ENCODE measurements at regions not wholly inside any gene's neighbourhood (a gene's known extent, or its start where the extent isn't known, plus 50 kb on each side); places are given as distances from the start of the nearest gene placed in this dataset.

DNA sequence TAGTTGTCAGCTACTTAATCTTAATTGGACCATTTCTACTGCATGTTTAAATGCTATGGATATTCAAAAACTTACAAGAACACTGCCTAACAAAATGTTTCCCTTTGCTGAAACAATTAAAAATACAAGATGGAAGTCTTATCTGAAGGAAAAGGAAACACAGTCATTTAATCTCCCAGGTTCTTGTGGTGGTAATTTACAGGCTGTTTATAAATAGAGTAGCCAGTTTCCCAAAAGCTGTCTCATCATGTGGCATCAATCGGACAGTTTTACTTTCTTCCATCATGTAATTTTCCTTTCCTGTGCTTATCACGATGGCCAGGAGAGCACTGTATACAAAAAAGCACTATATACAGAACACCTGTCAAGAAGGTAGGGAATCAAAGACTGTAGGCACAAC is 368.1 kb downstream of the ZEB2 start:
- TF ChIP-seq, protein P1, sequence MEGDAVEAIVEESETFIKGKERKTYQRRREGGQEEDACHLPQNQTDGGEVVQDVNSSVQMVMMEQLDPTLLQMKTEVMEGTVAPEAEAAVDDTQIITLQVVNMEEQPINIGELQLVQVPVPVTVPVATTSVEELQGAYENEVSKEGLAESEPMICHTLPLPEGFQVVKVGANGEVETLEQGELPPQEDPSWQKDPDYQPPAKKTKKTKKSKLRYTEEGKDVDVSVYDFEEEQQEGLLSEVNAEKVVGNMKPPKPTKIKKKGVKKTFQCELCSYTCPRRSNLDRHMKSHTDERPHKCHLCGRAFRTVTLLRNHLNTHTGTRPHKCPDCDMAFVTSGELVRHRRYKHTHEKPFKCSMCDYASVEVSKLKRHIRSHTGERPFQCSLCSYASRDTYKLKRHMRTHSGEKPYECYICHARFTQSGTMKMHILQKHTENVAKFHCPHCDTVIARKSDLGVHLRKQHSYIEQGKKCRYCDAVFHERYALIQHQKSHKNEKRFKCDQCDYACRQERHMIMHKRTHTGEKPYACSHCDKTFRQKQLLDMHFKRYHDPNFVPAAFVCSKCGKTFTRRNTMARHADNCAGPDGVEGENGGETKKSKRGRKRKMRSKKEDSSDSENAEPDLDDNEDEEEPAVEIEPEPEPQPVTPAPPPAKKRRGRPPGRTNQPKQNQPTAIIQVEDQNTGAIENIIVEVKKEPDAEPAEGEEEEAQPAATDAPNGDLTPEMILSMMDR (IDR thresholded peaks at IDR 0.05; ENCODE audit: low read depth, low read length, missing control alignments) = no peak
- no peak for DNase-seq (ENCODE audit: extremely low read depth, low read depth)
- H3K4me3 ChIP-seq (replicated peaks; ENCODE audit: low read depth, low read length) = no peak overlapping the region

DNA sequence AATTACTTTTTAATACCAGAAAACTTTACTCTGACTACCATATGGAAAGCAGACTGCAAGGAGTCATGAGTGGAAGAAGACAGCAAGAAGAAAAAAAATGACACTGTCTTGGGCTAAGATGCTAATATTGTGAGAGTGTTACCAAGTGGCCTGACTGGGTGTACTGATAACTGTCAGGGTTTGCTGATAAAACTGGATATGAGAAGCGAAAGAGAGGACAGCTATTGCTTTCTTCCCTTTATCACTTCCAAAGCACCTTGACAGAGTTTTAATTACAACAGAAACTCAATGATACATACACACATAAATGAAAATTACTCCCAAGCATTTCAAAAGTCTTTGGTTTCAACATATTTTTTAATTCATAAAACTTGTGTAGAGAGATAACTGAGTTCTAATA is 368.5 kb downstream of the ZEB2 start:
- no peak overlapping the region for H3K4me3 ChIP-seq (replicated peaks; ENCODE audit: low read depth, low read length)
- no peak for DNase-seq (ENCODE audit: extremely low read depth, low read depth)
- TF ChIP-seq, protein P1 (IDR thresholded peaks at IDR 0.05; ENCODE audit: low read depth, low read length, missing control alignments) = no peak

- no peak overlapping the region for H3K4me3 ChIP-seq (replicated peaks; ENCODE audit: low read depth, low read length)
- no peak for DNase-seq (ENCODE audit: extremely low read depth, low read depth)
- TF ChIP-seq, protein P1 (IDR thresholded peaks at IDR 0.05; ENCODE audit: low read depth, low read length, missing control alignments) = no peak
Measured at GRCh38 chr2:144147356-144147755, 372.6 kb downstream of the ZEB2 start.

DNA sequence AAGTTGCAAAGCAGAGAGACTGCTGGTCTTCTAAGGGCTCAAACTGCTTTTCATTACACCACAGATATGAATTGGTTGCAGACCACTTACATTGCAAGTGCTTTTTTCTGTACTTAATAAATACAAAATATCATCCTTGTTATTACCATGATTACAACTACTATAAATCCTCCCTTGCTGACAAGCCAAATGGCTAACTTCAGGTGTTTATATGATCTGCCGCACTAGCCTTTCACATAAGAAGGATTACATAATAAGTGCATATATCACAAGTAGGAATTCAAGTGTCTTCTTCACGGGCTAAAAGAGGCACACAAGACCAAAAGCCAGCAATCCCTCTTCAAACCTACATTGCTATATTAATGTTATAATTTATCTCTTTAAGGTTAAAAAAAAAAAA is 373.0 kb downstream of the ZEB2 start:
- no peak overlapping the region for H3K4me3 ChIP-seq (replicated peaks; ENCODE audit: low read depth, low read length)
- DNase-seq (ENCODE audit: extremely low read depth, low read depth) = no peak
- TF ChIP-seq, protein P1 (IDR thresholded peaks at IDR 0.05; ENCODE audit: low read depth, low read length, missing control alignments) = no peak

DNA sequence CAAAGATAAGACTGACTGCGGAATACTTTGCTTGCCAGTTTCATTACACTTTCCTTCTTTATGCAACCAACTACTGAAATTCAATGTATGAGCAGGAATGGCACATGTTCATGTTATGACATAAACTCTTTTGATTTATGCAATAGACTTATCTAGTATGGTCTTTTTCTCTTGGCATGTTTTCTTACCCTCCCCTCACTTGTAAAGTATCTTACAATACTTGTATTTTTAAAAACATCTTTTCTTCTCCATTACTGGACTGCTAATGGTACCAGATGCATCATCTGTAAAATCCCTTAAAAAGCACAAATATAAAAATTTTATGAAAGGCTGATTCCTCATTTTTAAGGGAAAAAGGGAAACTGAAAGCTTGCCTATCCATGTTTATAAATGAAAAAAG is 373.8 kb downstream of the ZEB2 start:
- DNase-seq (ENCODE audit: extremely low read depth, low read depth) = no peak
- no peak overlapping the region for H3K4me3 ChIP-seq (replicated peaks; ENCODE audit: low read depth, low read length)
- TF ChIP-seq, protein P1 (IDR thresholded peaks at IDR 0.05; ENCODE audit: low read depth, low read length, missing control alignments) = no peak

GRCh38 chr2:144143294-144144151 is 376.4 kb downstream of the ZEB2 start:
- H3K4me3 ChIP-seq (replicated peaks; ENCODE audit: low read depth, low read length) = no peak overlapping the region
- no peak for DNase-seq (ENCODE audit: extremely low read depth, low read depth)
- TF ChIP-seq, protein P1 (IDR thresholded peaks at IDR 0.05; ENCODE audit: low read depth, low read length, missing control alignments) = no peak
